HCT116 (cell line): ENCODE measurements at regions not wholly inside any gene's neighbourhood (a gene's known extent, or its start where the extent isn't known, plus 50 kb on each side); places are given as distances from the start of the nearest gene placed in this dataset.

ENCODE experiments used
- ATAC-seq: fragments of 200-7000 bp; cut with Tn5 transposase; 2 replicates; pipeline ENCODE4 v1.9.1; 2020; ENCODE audit warnings: mild to moderate bottlenecking, moderate library complexity
- BruUV-seq: library from RNA; stranded (reverse); fragments of 400-500 nt; replicated peaks from 2 replicates; lab custom pipeline; 2021; lab: Mats Ljungman, UMichigan
- CTCF ChIA-PET: fragments of 300-600 bp; sonication (Branson Sonifier 250); formaldehyde crosslinking; loops from one replicate; lab custom pipeline; 2021; ENCODE audit warnings: antibody characterized with exemption; lab: Charles Lee
- POLR2A ChIA-PET: fragments of 300-600, 350-600 bp; sonication (Branson Sonifier 250); formaldehyde crosslinking; loops from one replicate; lab custom pipeline; 2021; ENCODE audit warnings: antibody characterized with exemption; lab: Charles Lee
- RAD21 ChIA-PET, 2 experiments: fragments of 300-600 bp; sonication (Branson Sonifier 250); formaldehyde crosslinking; loops; one replicate each; lab custom pipeline; 2023; ENCODE audit warnings: low total read pairs in 2 of 2; ENCODE audit not compliant: uncharacterized antibody in 2 of 2, unreplicated experiment in 2 of 2, low non-redundant PET in 1 of 2; lab: Charles Lee
- DNase-seq: peaks from one replicate; pipeline ENCODE4 v3.0.0-alpha.2; 2010; ENCODE audit warnings: low read depth, low spot score
- H2AFZ ChIP-seq: fragments of 200-600 bp; shearing (Covaris generic), sonication (generic); 2 replicates; pipeline ENCODE4 v1.6.1; 2017; ENCODE audit warnings: low read depth, mixed run types, mixed read lengths, antibody characterized with exemption, low read length; ENCODE audit not compliant: poor library complexity, severe bottlenecking
- H3K27ac ChIP-seq: 2 replicates; pipeline ENCODE4 v1.5.1; 2012; ENCODE audit warnings: low read depth, low read length
- H3K27me3 ChIP-seq: fragments of 200-600 bp; sonication (generic); 2 replicates; pipeline ENCODE4 v1.6.1; 2016; ENCODE audit warnings: mixed run types, low read length, mixed read lengths; ENCODE audit not compliant: insufficient read depth
- H3K36me3 ChIP-seq, 2 experiments: fragments of 200-500 bp in 1 of 2; fragments of 200-600 bp in 1 of 2; sonication (Bioruptor generic) in 1 of 2; sonication (generic) in 1 of 2; 2 replicates each; pipeline versions ENCODE4 v1.5.1 to v1.6.1; 2014 to 2016; ENCODE audit warnings: low read length in 2 of 2, inconsistent platforms in 1 of 2, mixed read lengths in 1 of 2, mixed run types in 1 of 2; ENCODE audit not compliant: insufficient read depth in 2 of 2, control insufficient read depth in 1 of 2
- H3K4me1 ChIP-seq, 2 experiments: fragments of 200-600 bp in 1 of 2; sonication (generic) in 1 of 2; 2 replicates each; pipeline versions ENCODE4 v1.5.1 to v1.6.1; 2012 to 2017; ENCODE audit warnings: low read length in 2 of 2, inconsistent platforms in 1 of 2, mild to moderate bottlenecking in 1 of 2, mixed read lengths in 1 of 2, mixed run types in 1 of 2, moderate library complexity in 1 of 2; ENCODE audit not compliant: insufficient read depth in 2 of 2, control insufficient read depth in 1 of 2
- H3K4me2 ChIP-seq: fragments of 200-600 bp; sonication (generic); 2 replicates; pipeline ENCODE4 v1.6.1; 2017; ENCODE audit warnings: mixed run types, low read length, mixed read lengths
- H3K4me3 ChIP-seq, 2 experiments: fragments of 200-600 bp in 1 of 2; sonication (generic) in 1 of 2; replicated peaks in 1 of 2; 2 replicates each; pipeline ENCODE4 v1.5.1; 2011 to 2016; ENCODE audit warnings: low read length in 2 of 2, control low read depth in 1 of 2, low read depth in 1 of 2, mild to moderate bottlenecking in 1 of 2, mixed read lengths in 1 of 2, mixed run types in 1 of 2
- H3K79me2 ChIP-seq: fragments of 200-600 bp; sonication (generic); 2 replicates; pipeline ENCODE4 v1.6.1; 2017; ENCODE audit warnings: mild to moderate bottlenecking, mixed run types, low read length, moderate library complexity, mixed read lengths; ENCODE audit not compliant: insufficient read depth
- H3K9ac ChIP-seq: fragments of 200-600 bp; sonication (generic); 2 replicates; pipeline ENCODE4 v1.6.1; 2016; ENCODE audit warnings: low read length, mixed read lengths
- H3K9me2 ChIP-seq: fragments of 200-600 bp; sonication (generic), shearing (Covaris generic); 2 replicates; pipeline ENCODE4 v1.6.1; 2017; ENCODE audit warnings: mixed run types, mild to moderate bottlenecking, moderate library complexity; ENCODE audit not compliant: insufficient read depth
- H3K9me3 ChIP-seq, 2 experiments: fragments of 200-500 bp in 1 of 2; fragments of 200-600 bp in 1 of 2; sonication (Bioruptor generic) in 1 of 2; sonication (generic) in 1 of 2; 2 replicates each; pipeline ENCODE4 v1.6.1; 2014 to 2017; ENCODE audit warnings: low read length in 2 of 2, mixed read lengths in 2 of 2, inconsistent platforms in 1 of 2, low read depth in 1 of 2, mild to moderate bottlenecking in 1 of 2, mixed run types in 1 of 2, moderate library complexity in 1 of 2; ENCODE audit not compliant: control insufficient read depth in 1 of 2, insufficient read depth in 1 of 2
- H4K20me1 ChIP-seq: fragments of 200-600 bp; sonication (generic), shearing (Covaris generic); 2 replicates; pipeline ENCODE4 v1.6.1; 2017; ENCODE audit warnings: mixed run types, mild to moderate bottlenecking, moderate library complexity; ENCODE audit not compliant: insufficient read depth
- ATF3 ChIP-seq: IDR thresholded peaks from 2 replicates; pipeline ENCODE4 v1.6.1; 2012
- CBX3 ChIP-seq: IDR thresholded peaks from 2 replicates; pipeline ENCODE4 v1.6.1; 2012; ENCODE audit warnings: low read depth
- EGR1 ChIP-seq: IDR thresholded peaks from 2 replicates; pipeline ENCODE4 v1.6.1; 2012; ENCODE audit warnings: low read depth
- ELF1 ChIP-seq: IDR thresholded peaks from 2 replicates; pipeline ENCODE4 v1.6.1; 2012; ENCODE audit warnings: low read depth, borderline replicate concordance
- EZH2 ChIP-seq: fragments of 200-600 bp; sonication (generic); IDR thresholded peaks from 2 replicates; pipeline ENCODE4 v1.6.1; 2017; ENCODE audit warnings: antibody characterized with exemption, mixed run types
- EZH2phosphoT487 ChIP-seq: fragments of 200-600 bp; IDR thresholded peaks from 2 replicates; pipeline ENCODE4 v1.6.1; 2018; ENCODE audit warnings: antibody characterized with exemption, borderline replicate concordance
- FOSL1 ChIP-seq: IDR thresholded peaks from 2 replicates; pipeline ENCODE4 v1.6.1; 2012; ENCODE audit warnings: low read depth
- JUND ChIP-seq: IDR thresholded peaks from 2 replicates; pipeline ENCODE4 v1.6.1; 2012
- POLR2A ChIP-seq: IDR thresholded peaks from 2 replicates; pipeline ENCODE4 v1.7.0; 2011; ENCODE audit warnings: borderline replicate concordance; ENCODE audit not compliant: insufficient read depth, insufficient read length; ENCODE audit errors: extremely low read depth
- POLR2AphosphoS5 ChIP-seq: IDR thresholded peaks from 2 replicates; pipeline ENCODE4 v1.6.1; 2011; ENCODE audit warnings: mild to moderate bottlenecking, low read depth, low read length, moderate library complexity
- RAD21 ChIP-seq: IDR thresholded peaks from 2 replicates; pipeline ENCODE4 v1.6.1; 2012; ENCODE audit warnings: low read depth, mild to moderate bottlenecking
- SIN3A ChIP-seq: IDR thresholded peaks from 2 replicates; pipeline ENCODE4 v1.6.1; 2012; ENCODE audit warnings: low read depth
- TCF7L2 ChIP-seq: IDR thresholded peaks from 2 replicates; pipeline ENCODE4 v1.7.0; 2011; ENCODE audit warnings: borderline replicate concordance, inconsistent platforms; ENCODE audit not compliant: insufficient read depth, insufficient read length; ENCODE audit errors: extremely low read depth
- YY1 ChIP-seq: IDR thresholded peaks from 2 replicates; pipeline ENCODE4 v1.6.1; 2011; ENCODE audit warnings: low read length, low read depth, moderate library complexity, mild to moderate bottlenecking; ENCODE audit not compliant: insufficient replicate concordance; ENCODE audit errors: extremely low read depth
- ZFX ChIP-seq: fragments of 450-650 bp; IDR thresholded peaks from 2 replicates; pipeline ENCODE4 v1.6.1; 2017
- ZNF274 ChIP-seq: fragments of 200-500 bp; sonication (Bioruptor generic); IDR thresholded peaks from 2 replicates; pipeline ENCODE4 v1.6.1; 2014; ENCODE audit warnings: mild to moderate bottlenecking, low read depth, low read length, inconsistent platforms
- intact Hi-C: fragments of 100-400 bp; cut with micrococcal nuclease; formaldehyde crosslinking; loops from 2 replicates; pipeline ENCODE4 v1.10.0; 2022
- TF ChIP-seq, protein P1 (sequence below), 3 experiments: fragments of 200-600 bp in 1 of 3; sonication (generic) in 1 of 3; IDR thresholded peaks in 2 of 3; conservative IDR thresholded peaks in 1 of 3; 2 replicates each; pipeline ENCODE4 v1.5.1; 2012 to 2017; ENCODE audit warnings: low read depth in 2 of 3, low read length in 2 of 3, antibody characterized with exemption in 1 of 3, borderline replicate concordance in 1 of 3, control low read depth in 1 of 3, mild to moderate bottlenecking in 1 of 3, mixed read lengths in 1 of 3, mixed run types in 1 of 3, moderate library complexity in 1 of 3; ENCODE audit not compliant: insufficient read depth in 1 of 3
- TF ChIP-seq, protein P2 (sequence below): IDR thresholded peaks from 2 replicates; pipeline ENCODE4 v1.6.1; 2012
- TF ChIP-seq, protein P3 (sequence below): IDR thresholded peaks from 2 replicates; pipeline ENCODE4 v1.6.1; 2011; ENCODE audit warnings: mild to moderate bottlenecking, low read length, moderate library complexity; ENCODE audit not compliant: insufficient replicate concordance; ENCODE audit errors: extremely low read depth
- TF ChIP-seq, protein P4 (sequence below): IDR thresholded peaks from 2 replicates; pipeline ENCODE4 v1.6.1; 2012; ENCODE audit warnings: low read depth

- Histone ChIP-seq H3K9me3 (peaks cover 4 to 22% of the 10 kb centered on the region in 2 experiments; a peak in 2 of 4 replicates), H3K4me3 (no peak overlapping the region), H3K9ac (no peak overlapping the region), H3K36me3 (no peaks in the 10 kb centered on the region), H3K4me2 (no peak overlapping the region), H3K9me2 (no peaks in the 10 kb centered on the region), H3K79me2 (no peaks in the 10 kb centered on the region), H4K20me1 (no peaks in the 10 kb centered on the region), H3K27ac (no peak overlapping the region), H3K4me1 (no peaks in the 10 kb centered on the region), H2AFZ (no peak overlapping the region), H3K27me3 (no peaks in the 10 kb centered on the region)
- POLR2A ChIA-PET, result no interaction called here
- ATAC-seq (no peak), DNase-seq (no peak)
- intact Hi-C loops, result no loop called here
- BruUV-seq, result no TSS peak
- CTCF ChIA-PET, result no interaction called here
- no peak for TF ChIP-seq ATF3
- no peak for TF ChIP-seq SIN3A
- TF ChIP-seq EGR1, result no peak
- TF ChIP-seq ZNF274, result no peak
- TF ChIP-seq, protein P1, sequence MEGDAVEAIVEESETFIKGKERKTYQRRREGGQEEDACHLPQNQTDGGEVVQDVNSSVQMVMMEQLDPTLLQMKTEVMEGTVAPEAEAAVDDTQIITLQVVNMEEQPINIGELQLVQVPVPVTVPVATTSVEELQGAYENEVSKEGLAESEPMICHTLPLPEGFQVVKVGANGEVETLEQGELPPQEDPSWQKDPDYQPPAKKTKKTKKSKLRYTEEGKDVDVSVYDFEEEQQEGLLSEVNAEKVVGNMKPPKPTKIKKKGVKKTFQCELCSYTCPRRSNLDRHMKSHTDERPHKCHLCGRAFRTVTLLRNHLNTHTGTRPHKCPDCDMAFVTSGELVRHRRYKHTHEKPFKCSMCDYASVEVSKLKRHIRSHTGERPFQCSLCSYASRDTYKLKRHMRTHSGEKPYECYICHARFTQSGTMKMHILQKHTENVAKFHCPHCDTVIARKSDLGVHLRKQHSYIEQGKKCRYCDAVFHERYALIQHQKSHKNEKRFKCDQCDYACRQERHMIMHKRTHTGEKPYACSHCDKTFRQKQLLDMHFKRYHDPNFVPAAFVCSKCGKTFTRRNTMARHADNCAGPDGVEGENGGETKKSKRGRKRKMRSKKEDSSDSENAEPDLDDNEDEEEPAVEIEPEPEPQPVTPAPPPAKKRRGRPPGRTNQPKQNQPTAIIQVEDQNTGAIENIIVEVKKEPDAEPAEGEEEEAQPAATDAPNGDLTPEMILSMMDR (IDR thresholded peaks at IDR 0.05 in 2 of 3, conservative IDR thresholded peaks at IDR 0.05 in 1 of 3; ENCODE audit: borderline replicate concordance in 1 of 3, insufficient read depth in 1 of 3, low read depth in 2 of 3, low read length in 2 of 3), result no peak
- no peak for TF ChIP-seq EZH2
- TF ChIP-seq POLR2A, result no peak
- TF ChIP-seq, protein P2, sequence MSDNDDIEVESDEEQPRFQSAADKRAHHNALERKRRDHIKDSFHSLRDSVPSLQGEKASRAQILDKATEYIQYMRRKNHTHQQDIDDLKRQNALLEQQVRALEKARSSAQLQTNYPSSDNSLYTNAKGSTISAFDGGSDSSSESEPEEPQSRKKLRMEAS, result no peak
- no peak for TF ChIP-seq RAD21
- TF ChIP-seq YY1, result no peak
- TF ChIP-seq JUND, result no peak
- no peak for TF ChIP-seq FOSL1
- TF ChIP-seq, protein P3, sequence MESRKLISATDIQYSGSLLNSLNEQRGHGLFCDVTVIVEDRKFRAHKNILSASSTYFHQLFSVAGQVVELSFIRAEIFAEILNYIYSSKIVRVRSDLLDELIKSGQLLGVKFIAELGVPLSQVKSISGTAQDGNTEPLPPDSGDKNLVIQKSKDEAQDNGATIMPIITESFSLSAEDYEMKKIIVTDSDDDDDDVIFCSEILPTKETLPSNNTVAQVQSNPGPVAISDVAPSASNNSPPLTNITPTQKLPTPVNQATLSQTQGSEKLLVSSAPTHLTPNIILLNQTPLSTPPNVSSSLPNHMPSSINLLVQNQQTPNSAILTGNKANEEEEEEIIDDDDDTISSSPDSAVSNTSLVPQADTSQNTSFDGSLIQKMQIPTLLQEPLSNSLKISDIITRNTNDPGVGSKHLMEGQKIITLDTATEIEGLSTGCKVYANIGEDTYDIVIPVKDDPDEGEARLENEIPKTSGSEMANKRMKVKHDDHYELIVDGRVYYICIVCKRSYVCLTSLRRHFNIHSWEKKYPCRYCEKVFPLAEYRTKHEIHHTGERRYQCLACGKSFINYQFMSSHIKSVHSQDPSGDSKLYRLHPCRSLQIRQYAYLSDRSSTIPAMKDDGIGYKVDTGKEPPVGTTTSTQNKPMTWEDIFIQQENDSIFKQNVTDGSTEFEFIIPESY, result no peak
- TF ChIP-seq ZFX, result no peak
- no peak for TF ChIP-seq CBX3
- TF ChIP-seq ELF1, result no peak
- no peak for TF ChIP-seq TCF7L2
- TF ChIP-seq EZH2phosphoT487, result no peak
- no peak for TF ChIP-seq POLR2AphosphoS5
- TF ChIP-seq, protein P4, sequence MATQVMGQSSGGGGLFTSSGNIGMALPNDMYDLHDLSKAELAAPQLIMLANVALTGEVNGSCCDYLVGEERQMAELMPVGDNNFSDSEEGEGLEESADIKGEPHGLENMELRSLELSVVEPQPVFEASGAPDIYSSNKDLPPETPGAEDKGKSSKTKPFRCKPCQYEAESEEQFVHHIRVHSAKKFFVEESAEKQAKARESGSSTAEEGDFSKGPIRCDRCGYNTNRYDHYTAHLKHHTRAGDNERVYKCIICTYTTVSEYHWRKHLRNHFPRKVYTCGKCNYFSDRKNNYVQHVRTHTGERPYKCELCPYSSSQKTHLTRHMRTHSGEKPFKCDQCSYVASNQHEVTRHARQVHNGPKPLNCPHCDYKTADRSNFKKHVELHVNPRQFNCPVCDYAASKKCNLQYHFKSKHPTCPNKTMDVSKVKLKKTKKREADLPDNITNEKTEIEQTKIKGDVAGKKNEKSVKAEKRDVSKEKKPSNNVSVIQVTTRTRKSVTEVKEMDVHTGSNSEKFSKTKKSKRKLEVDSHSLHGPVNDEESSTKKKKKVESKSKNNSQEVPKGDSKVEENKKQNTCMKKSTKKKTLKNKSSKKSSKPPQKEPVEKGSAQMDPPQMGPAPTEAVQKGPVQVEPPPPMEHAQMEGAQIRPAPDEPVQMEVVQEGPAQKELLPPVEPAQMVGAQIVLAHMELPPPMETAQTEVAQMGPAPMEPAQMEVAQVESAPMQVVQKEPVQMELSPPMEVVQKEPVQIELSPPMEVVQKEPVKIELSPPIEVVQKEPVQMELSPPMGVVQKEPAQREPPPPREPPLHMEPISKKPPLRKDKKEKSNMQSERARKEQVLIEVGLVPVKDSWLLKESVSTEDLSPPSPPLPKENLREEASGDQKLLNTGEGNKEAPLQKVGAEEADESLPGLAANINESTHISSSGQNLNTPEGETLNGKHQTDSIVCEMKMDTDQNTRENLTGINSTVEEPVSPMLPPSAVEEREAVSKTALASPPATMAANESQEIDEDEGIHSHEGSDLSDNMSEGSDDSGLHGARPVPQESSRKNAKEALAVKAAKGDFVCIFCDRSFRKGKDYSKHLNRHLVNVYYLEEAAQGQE, result no peak
- RAD21 ChIA-PET, result no interaction called here
Measured at GRCh38 chr2:14358339-14358738, 274.2 kb upstream of the LRATD1 start.
